KG1 (cell line): ENCODE measurements at regions not wholly inside any gene's neighbourhood (a gene's known extent, or its start where the extent isn't known, plus 50 kb on each side); places are given as distances from the start of the nearest gene placed in this dataset.

Source experiments
- DNase-seq: peaks from one replicate; lab custom pipeline; 2025; lab: John Stamatoyannopoulos, UW

DNA sequence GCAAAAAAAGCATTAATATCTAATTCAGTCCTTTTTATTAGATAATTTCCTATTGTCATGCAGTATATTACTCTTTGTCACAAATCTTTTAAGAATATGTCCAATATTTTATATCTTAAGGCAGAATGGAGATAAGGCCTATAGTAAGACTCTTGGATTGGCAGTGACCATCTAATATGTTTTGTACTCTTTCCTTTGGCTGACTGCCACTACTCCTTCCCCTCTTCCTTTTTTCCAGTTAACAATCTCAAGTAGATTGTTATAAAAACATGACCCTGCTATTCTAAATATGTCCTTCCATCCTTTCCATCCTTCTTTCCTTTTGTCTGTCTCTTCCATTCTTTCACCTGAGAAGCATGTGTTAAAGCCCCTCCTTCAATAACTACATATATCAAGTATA is 92.8 kb upstream of the TMEM168 start:
- DNase-seq = no peak

DNA sequence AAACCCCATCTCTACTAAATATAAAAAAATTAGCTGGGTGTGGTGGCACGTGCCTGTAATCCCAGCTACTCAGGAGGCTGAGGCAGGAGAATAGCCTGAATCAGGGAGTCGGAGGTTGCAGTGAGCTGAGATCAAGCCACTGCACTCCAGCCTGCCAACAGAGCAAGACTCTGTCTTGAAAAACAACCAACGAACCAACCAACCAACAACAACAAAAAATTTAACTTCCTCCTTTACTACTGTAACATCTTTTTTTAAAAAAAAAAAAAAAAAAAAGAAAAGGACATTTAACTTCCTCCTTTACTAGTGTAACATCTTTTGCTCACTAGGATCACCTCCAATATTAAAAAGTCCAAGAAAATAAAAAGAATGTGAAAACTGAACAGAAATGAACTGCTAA is 92.3 kb upstream of the TMEM168 start:
- no peak for DNase-seq

GRCh38 chr7:112882022-112882421 is 91.8 kb upstream of the TMEM168 start:
- DNase-seq = no peak

DNA sequence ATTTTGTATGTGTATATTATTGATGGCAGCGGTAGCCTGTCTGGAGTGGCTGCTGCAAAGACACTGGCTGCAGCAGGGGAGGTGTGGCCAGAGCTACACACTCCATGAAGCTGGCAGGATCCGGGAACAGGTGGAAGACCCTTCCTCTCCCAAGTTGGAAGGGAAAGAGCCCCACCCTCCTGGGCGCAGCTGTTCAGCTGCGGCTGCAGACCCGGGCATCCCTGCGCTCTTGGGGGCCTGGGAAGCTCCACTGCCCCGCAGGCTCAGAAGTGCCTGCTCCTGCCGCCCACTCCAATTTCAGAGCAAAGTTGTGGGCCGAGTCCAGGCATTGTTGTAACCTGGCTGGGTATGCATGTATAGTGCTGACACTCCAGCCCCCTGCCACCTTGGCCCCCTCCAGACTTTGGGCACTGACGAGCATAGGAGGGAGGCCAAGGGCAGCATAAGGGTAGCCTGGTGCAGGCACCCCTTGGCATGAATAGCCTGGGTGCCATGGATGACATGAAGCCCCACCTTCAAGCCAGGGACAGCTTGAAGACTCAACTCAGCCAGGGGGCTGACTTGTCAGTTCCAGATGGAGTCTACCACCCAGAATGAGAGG is 90.7 kb upstream of the TMEM168 start:
- no peak for DNase-seq

DNA sequence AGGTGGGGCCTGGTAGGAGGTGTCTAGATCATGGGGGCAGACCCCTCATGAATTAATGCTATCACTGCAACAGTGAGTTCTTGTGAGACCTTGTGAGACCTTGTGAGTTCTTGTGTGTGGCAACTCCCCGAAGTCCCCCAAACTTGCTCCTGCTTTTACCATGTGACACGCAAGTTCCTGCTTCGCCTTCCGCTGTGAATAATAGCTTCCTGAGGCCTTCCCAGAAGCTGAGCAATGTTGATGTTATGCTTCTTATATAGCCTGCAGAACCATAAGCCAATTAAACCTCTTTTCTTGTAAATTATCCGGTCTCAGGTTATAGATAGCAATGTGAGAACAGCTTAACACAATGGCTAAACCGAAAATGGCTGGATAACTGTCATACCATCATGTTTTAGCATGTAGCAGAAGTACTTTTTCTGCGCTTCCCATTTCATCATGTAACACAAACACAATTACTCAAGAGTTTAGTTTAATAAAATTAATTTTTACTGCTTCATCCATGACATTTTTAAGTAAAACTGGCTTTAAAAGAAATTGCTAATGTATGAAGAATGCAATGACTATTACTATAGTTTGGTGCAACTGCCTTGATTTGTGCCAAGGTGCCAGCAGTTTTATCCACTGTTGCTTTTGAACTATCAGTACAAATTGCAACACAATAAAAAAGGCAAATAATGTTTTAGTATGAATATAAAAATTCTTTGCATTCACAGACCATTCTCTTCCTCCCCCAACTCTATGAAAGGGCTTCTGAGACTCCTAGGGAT is 87.7 kb upstream of the TMEM168 start:
- no peak for DNase-seq

GRCh38 chr7:112876877-112877276 is 86.7 kb upstream of the TMEM168 start:
- no peak for DNase-seq

DNA sequence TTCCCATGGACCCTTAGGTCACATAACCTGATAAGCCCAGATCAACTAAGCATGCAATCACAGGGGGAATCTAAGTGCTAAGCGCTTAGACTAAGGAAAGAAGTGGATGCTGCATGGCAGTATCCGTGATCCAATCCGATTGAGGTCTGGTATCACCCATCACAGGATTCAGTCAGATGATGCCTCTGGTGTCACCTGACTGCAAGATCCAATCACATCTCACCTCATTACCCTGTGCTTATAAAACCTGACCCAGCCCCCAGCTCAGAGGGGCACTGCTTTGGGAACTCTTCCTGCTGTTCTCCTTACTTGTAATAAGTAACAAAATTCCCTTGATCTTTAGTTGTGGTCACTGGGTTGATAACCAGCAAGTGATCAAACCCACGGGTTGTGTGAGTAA is 84.7 kb upstream of the TMEM168 start:
- DNase-seq = no peak

DNA sequence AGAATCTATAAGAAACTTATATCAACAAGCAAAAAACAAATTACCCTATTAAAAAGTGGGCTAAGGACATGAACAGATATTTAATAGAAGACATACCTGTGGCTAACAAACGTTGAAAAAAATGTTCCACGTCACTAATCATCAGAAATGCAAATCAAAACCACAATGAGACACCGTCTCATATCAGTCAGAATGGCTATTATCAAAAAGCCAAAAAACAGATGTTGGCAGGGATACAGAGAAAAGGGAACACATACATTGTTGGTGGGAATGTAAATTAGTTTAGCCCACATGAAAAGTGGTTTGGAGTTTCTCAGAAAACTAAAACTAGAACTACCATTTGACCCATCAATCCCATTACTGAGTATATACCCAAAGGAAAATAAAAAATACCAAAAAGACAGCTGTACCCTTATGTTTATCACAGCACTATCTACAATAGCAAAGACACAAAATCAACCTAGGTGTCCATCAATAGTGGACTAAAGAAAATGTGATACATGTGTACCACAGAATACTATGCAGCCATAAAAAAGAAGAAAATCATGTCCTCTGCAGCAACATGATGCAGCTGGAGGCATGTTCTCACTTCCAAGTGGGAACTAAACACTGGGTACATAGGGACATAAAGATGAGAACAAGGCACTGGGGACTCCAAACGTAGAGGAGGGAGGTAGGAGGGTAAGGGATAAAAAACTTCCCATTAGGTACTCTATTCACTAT is 83.8 kb upstream of the TMEM168 start:
- DNase-seq = no peak

DNA sequence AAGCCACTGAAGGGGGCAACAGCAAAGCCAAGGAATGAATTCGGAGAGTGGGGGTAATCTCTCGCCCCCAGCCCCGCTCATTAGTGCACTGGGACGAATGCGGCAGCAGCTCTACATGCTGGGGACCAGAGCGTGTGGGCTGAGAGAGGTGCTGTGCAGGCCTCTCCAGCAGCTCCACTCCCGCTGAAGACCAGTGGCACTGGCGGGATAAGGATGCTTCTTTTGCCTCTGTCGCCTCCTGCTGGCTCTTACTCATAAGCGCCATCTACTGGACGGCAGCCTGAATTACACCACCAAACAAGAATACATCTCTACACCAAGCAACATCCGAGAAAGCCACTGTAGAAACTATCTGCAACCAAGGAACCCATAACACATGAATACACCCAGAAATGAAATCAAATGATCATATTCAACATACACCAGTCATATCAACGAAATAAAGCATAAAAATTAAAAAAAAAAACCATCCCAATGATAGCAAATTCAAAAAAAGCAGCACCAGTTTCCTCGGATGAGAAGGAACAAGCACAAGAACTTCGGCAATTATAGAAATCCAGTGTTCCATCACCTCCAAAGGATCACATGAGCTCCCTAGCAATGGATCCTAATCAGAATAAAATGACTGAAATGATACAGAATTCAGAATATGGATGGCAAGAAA is 79.0 kb upstream of the TMEM168 start:
- no peak for DNase-seq

- no peak for DNase-seq
These were observed 78.4 kb upstream of the TMEM168 start for GRCh38 chr7:112868609-112869008.

GRCh38 chr7:112866424-112866823 is 76.2 kb upstream of the TMEM168 start:
- no peak for DNase-seq

- no peak for DNase-seq
These were observed 74.2 kb upstream of the TMEM168 start for GRCh38 chr7:112864380-112864779.

- no peak for DNase-seq
These were observed 68.6 kb upstream of the TMEM168 start for GRCh38 chr7:112858838-112859237.

DNA sequence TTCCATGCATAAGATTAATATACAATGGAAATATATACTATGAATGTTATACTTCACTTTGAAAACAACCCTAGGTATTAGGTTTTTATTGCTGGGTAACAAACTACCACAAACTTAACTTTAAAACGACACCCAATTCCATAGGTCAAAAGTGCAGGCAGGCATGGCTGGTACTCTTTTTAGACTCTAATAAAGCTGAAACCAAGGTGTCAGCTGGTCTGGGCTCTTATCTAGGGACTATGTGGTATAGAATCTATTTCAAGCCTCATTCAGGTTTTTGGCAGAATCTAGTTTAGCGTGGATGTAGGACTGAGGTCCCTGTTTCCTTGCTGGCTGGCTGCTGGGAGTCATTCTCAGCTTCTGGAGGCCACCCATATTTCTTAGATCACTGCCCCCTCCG is 65.0 kb upstream of the TMEM168 start:
- DNase-seq = no peak

DNA sequence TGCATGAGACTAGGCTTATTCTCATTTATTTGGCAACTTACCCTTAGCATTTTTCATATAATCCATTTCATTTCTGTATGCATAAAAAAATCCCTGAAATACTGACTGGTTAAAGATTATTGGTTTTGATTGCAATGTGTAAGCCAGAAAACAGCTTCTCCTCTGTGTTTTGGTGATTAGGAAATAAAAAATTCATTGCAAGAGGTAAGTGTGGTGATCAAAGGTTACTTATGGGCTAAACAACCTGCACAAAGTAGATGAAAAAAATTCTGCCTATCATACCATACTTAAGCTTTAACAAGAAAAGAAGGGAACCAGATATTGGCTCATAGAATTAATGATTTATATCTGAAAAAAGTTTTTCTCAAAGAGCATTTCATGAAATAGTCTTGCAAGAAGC is 64.0 kb upstream of the TMEM168 start:
- DNase-seq = no peak

GRCh38 chr7:112853422-112853821 is 63.2 kb upstream of the TMEM168 start:
- DNase-seq = no peak

DNA sequence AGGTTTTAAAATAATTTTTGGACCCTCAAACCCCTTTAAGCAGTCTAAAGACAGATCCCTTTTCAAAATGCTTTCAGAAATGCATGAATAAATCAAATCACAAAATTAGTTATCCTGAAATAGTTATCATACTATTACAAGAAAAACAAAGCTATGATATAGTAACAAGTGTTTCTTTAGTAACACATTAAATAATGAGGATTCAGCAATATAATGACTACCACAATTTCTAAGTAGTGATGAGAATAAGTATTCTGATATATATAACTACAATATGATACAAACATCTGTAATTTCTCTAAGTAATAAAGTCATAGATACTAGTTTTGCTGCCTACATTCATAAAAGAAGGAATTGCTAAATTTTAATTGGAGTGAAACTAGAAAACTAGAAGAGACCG is 53.0 kb upstream of the TMEM168 start:
- DNase-seq = no peak
